GM23248 (cell line): ENCODE measurements at regions not wholly inside any gene's neighbourhood (a gene's known extent, or its start where the extent isn't known, plus 50 kb on each side); places are given as distances from the start of the nearest gene placed in this dataset.

Experiments
- EZH2 ChIP-seq: fragments of 200-600 bp; sonication (generic); IDR thresholded peaks from 2 replicates; pipeline ENCODE4 v1.6.1; 2018; ENCODE audit warnings: antibody characterized with exemption, mild to moderate bottlenecking; ENCODE audit not compliant: insufficient read depth, poor library complexity, severe bottlenecking
- EZH2phosphoT487 ChIP-seq: fragments of 200-600 bp; sonication (generic); IDR thresholded peaks from 2 replicates; pipeline ENCODE4 v1.6.1; 2018; ENCODE audit warnings: antibody characterized with exemption, moderate library complexity, mild to moderate bottlenecking, low read depth; ENCODE audit not compliant: insufficient read depth

GRCh38 chr16:55988013-55988412 lies 112.8 kb upstream of the CES5A start:
- TF ChIP-seq EZH2 (no peak), EZH2phosphoT487 (no peak)
